ENCODE measurements at regions not wholly inside any gene's neighbourhood (a gene's known extent, or its start where the extent isn't known, plus 50 kb on each side); places are given as distances from the start of the nearest gene placed in this dataset.

GRCh38 chr2:120496235-120496634 lies 150.3 kb downstream of the INHBB start:
- intact Hi-C loops (cut with DNase I; ENCODE audit: low total_unique reads), result no loop called here
- TF ChIP-seq CTCF (IDR thresholded peaks at IDR 0.05), result no peak
- Histone ChIP-seq H3K36me3 (no peaks in the 10 kb centered on the region), H3K27me3 (no peaks in the 10 kb centered on the region), H3K4me3 (no peak overlapping the region), H3K4me1 (no peaks in the 10 kb centered on the region), H3K27ac (no peak overlapping the region), H3K9me3 (no peaks in the 10 kb centered on the region)
- DNase-seq, result no peak

- Histone ChIP-seq H3K4me1 (no peaks in the 10 kb centered on the region), H3K27ac (no peak overlapping the region), H3K4me3 (no peak overlapping the region), H3K9me3 (no peaks in the 10 kb centered on the region), H3K36me3 (no peaks in the 10 kb centered on the region), H3K27me3 (no peaks in the 10 kb centered on the region)
- no peak for TF ChIP-seq CTCF (IDR thresholded peaks at IDR 0.05)
- intact Hi-C loops (cut with DNase I; ENCODE audit: low total_unique reads), result no loop called here
- no peak for DNase-seq
Observed at GRCh38 chr2:120496759-120497158, 150.8 kb downstream of the INHBB start.

GRCh38 chr2:120497261-120497977 lies 151.5 kb downstream of the INHBB start:
- no peak for TF ChIP-seq CTCF (IDR thresholded peaks at IDR 0.05)
- H3K4me3 ChIP-seq, result no peak overlapping the region
- no peak for DNase-seq
- no peaks in the 10 kb centered on the region for H3K4me1 ChIP-seq
- no peaks in the 10 kb centered on the region for H3K27me3 ChIP-seq
- intact Hi-C loops (cut with DNase I; ENCODE audit: low total_unique reads), result no loop called here
- no peaks in the 10 kb centered on the region for H3K36me3 ChIP-seq
- H3K9me3 ChIP-seq, result no peaks in the 10 kb centered on the region
- H3K27ac ChIP-seq, result no peak overlapping the region

GRCh38 chr2:120498121-120498520 lies 152.2 kb downstream of the INHBB start:
- intact Hi-C loops (cut with DNase I; ENCODE audit: low total_unique reads), result no loop called here
- Histone ChIP-seq H3K27ac (no peak overlapping the region), H3K4me1 (no peaks in the 10 kb centered on the region)

GRCh38 chr2:120498576-120499394 lies 152.8 kb downstream of the INHBB start:
- no peaks in the 10 kb centered on the region for H3K27me3 ChIP-seq
- H3K9me3 ChIP-seq, result no peaks in the 10 kb centered on the region
- no peak for TF ChIP-seq CTCF (IDR thresholded peaks at IDR 0.05)
- H3K36me3 ChIP-seq, result no peaks in the 10 kb centered on the region
- intact Hi-C loops (cut with DNase I; ENCODE audit: low total_unique reads), result no loop called here
- H3K4me3 ChIP-seq, result no peak overlapping the region
- H3K27ac ChIP-seq, result no peak overlapping the region
- DNase-seq, result no peak
- no peaks in the 10 kb centered on the region for H3K4me1 ChIP-seq

More at GRCh38 chr2:120498121-120498520, 152.2 kb downstream of the INHBB start:
- DNase-seq, result no peak
- Histone ChIP-seq H3K9me3 (no peaks in the 10 kb centered on the region), H3K27me3 (no peaks in the 10 kb centered on the region), H3K36me3 (no peaks in the 10 kb centered on the region), H3K4me3 (no peak overlapping the region)
- no peak for TF ChIP-seq CTCF (IDR thresholded peaks at IDR 0.05)

Data from tibial artery (tissue), 4 donors.